ENCODE measurements at regions not wholly inside any gene's neighbourhood (a gene's known extent, or its start where the extent isn't known, plus 50 kb on each side); places are given as distances from the start of the nearest gene placed in this dataset.

DNA sequence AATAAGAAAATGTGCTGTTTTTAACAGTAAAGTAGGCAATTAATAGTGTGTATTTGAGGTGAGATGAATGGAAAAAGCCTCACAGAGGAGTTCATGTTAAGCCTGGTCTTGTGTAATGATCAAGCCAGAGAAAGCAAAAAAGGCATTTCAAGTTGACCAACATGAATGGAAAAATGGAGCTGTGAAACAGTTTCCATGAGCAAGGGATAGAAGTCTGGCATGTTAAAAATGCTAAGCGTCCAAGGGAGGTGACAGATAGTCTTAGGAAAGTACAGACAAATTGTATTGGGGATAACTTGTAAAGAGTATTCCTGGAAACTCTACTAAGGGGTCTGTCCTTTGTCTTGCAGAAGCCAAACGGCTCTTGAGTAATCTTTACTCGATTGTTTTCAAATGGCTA is 506.8 kb upstream of the ATXN8OS start:
- Histone ChIP-seq H3K36me3 (ENCODE audit: control insufficient read depth in 2 of 2, insufficient read depth in 1 of 2, low read length in 2 of 2) (no peaks in the 10 kb centered on the region), H3K4me1 (ENCODE audit: control insufficient read depth, insufficient read depth, low read length) (no peaks in the 10 kb centered on the region), H3K9me3 (ENCODE audit: control insufficient read depth, insufficient read depth, low read depth, low read length) (no peaks in the 10 kb centered on the region), H3K4me3 (ENCODE audit: low read depth, low read length) (no peak overlapping the region), H3K27ac (ENCODE audit: extremely low read depth, low read depth, low read length) (no peak overlapping the region)
- ChIA-PET POLR2A (no interaction called here), CTCF (no interaction called here)
- no peak for TF ChIP-seq ZNF146 (tag by site-specific recombination; IDR thresholded peaks at IDR 0.05)
- no peak for TF ChIP-seq ZNF701 (tag by site-specific recombination; IDR thresholded peaks at IDR 0.05)
- no peak for TF ChIP-seq ZNF600 (tag by site-specific recombination; IDR thresholded peaks at IDR 0.05)
- no peak for TF ChIP-seq ZNF660 (tag by site-specific recombination; IDR thresholded peaks at IDR 0.05)
- TF ChIP-seq ZNF311 (tag by site-specific recombination; IDR thresholded peaks at IDR 0.05; ENCODE audit: borderline replicate concordance): no peak
- TF ChIP-seq ZNF830 (tag by site-specific recombination; IDR thresholded peaks at IDR 0.05; ENCODE audit: low read depth): no peak
- TF ChIP-seq ZNF596 (tag by site-specific recombination; IDR thresholded peaks at IDR 0.05): no peak
- no peak for TF ChIP-seq ZNF560 (tag by site-specific recombination; IDR thresholded peaks at IDR 0.05; ENCODE audit: borderline replicate concordance)
- TF ChIP-seq RBAK (tag by site-specific recombination; IDR thresholded peaks at IDR 0.05): no peak
- no peak for TF ChIP-seq ZNF768 (tag by site-specific recombination; IDR thresholded peaks at IDR 0.05)
- no peak for TF ChIP-seq TCF7L2 (IDR thresholded peaks at IDR 0.05; ENCODE audit: borderline replicate concordance, low read depth, low read length)
- TF ChIP-seq ZNF132 (tag by site-specific recombination; IDR thresholded peaks at IDR 0.05; ENCODE audit: borderline replicate concordance): no peak
- TF ChIP-seq ZNF571 (tag by site-specific recombination; IDR thresholded peaks at IDR 0.05): no peak
- TF ChIP-seq GLI4 (tag by site-specific recombination; IDR thresholded peaks at IDR 0.05): no peak
- TF ChIP-seq, protein P1, sequence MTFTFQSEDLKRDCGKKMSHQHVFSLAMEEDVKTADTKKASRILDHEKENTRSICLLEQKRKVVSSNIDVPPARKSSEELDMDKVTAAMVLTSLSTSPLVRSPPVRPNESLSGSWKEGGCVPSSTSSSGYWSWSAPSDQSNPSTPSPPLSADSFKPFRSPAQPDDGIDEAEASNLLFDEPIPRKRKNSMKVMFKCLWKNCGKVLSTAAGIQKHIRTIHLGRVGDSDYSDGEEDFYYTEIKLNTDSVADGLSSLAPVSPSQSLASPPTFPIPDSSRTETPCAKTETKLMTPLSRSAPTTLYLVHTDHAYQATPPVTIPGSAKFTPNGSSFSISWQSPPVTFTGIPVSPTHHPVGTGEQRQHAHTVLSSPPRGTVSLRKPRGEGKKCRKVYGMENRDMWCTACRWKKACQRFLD (tag by site-specific recombination; IDR thresholded peaks at IDR 0.05): no peak
- no peak for TF ChIP-seq ZSCAN23 (tag by site-specific recombination; IDR thresholded peaks at IDR 0.05)
- no peak for TF ChIP-seq ZNF510 (tag by site-specific recombination; IDR thresholded peaks at IDR 0.05; ENCODE audit: insufficient replicate concordance)
- TF ChIP-seq ZNF202 (tag by site-specific recombination; IDR thresholded peaks at IDR 0.05; ENCODE audit: borderline replicate concordance): no peak
- TF ChIP-seq, protein P2, sequence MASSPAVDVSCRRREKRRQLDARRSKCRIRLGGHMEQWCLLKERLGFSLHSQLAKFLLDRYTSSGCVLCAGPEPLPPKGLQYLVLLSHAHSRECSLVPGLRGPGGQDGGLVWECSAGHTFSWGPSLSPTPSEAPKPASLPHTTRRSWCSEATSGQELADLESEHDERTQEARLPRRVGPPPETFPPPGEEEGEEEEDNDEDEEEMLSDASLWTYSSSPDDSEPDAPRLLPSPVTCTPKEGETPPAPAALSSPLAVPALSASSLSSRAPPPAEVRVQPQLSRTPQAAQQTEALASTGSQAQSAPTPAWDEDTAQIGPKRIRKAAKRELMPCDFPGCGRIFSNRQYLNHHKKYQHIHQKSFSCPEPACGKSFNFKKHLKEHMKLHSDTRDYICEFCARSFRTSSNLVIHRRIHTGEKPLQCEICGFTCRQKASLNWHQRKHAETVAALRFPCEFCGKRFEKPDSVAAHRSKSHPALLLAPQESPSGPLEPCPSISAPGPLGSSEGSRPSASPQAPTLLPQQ (tag by site-specific recombination; IDR thresholded peaks at IDR 0.05): no peak

DNA sequence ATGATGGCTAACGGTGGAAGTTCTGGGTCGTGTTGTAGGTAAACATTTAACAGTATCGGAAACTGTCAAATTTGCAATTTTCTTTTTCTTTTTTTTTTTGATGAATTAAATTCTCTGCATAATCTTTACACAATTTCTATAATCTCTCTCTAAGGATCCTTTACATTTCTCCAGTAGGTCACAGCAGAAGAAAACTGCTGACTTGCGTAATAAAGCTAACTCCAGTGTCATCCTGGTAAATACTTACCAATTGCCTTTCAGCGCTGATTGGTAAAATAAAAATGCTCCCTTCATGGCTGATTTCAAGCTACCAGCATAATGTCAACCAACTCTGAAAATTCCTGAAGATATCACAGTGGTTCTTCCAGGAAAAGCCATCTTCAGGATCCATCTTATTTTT is 510.5 kb upstream of the ATXN8OS start:
- Histone ChIP-seq H3K9me3 (ENCODE audit: control insufficient read depth, insufficient read depth, low read depth, low read length) (no peaks in the 10 kb centered on the region), H3K27ac (ENCODE audit: extremely low read depth, low read depth, low read length) (no peak overlapping the region), H3K4me3 (ENCODE audit: low read depth, low read length) (no peak overlapping the region), H3K4me1 (ENCODE audit: control insufficient read depth, insufficient read depth, low read length) (no peaks in the 10 kb centered on the region), H3K36me3 (ENCODE audit: control insufficient read depth in 2 of 2, insufficient read depth in 1 of 2, low read length in 2 of 2) (no peaks in the 10 kb centered on the region)
- CTCF ChIA-PET: interaction anchor here (0.6 kb wide), 1 partner anchor 186 kb away, joined by 4 read pairs; no protein-coding TSS in a partner anchor
- POLR2A ChIA-PET: no interaction called here
- TF ChIP-seq, protein P3, sequence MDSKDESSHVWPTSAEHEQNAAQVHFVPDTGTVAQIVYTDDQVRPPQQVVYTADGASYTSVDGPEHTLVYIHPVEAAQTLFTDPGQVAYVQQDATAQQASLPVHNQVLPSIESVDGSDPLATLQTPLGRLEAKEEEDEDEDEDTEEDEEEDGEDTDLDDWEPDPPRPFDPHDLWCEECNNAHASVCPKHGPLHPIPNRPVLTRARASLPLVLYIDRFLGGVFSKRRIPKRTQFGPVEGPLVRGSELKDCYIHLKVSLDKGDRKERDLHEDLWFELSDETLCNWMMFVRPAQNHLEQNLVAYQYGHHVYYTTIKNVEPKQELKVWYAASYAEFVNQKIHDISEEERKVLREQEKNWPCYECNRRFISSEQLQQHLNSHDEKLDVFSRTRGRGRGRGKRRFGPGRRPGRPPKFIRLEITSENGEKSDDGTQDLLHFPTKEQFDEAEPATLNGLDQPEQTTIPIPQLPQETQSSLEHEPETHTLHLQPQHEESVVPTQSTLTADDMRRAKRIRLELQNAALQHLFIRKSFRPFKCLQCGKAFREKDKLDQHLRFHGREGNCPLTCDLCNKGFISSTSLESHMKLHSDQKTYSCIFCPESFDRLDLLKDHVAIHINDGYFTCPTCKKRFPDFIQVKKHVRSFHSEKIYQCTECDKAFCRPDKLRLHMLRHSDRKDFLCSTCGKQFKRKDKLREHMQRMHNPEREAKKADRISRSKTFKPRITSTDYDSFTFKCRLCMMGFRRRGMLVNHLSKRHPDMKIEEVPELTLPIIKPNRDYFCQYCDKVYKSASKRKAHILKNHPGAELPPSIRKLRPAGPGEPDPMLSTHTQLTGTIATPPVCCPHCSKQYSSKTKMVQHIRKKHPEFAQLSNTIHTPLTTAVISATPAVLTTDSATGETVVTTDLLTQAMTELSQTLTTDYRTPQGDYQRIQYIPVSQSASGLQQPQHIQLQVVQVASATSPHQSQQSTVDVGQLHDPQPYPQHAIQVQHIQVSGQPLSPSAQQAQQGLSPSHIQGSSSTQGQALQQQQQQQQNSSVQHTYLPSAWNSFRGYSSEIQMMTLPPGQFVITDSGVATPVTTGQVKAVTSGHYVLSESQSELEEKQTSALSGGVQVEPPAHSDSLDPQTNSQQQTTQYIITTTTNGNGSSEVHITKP (tag by site-specific recombination; IDR thresholded peaks at IDR 0.05): no peak
- TF ChIP-seq ZNF138 (tag by site-specific recombination; IDR thresholded peaks at IDR 0.05; ENCODE audit: borderline replicate concordance) (no peak), ZNF155 (tag by site-specific recombination; IDR thresholded peaks at IDR 0.05) (no peak), ZNF629 (tag by site-specific recombination; IDR thresholded peaks at IDR 0.05) (no peak), ZNF19 (tag by site-specific recombination; IDR thresholded peaks at IDR 0.05; ENCODE audit: low read depth) (no peak), ZNF548 (tag by site-specific recombination; IDR thresholded peaks at IDR 0.05) (no peak), ZNF510 (tag by site-specific recombination; IDR thresholded peaks at IDR 0.05; ENCODE audit: insufficient replicate concordance) (no peak), ZNF544 (tag by site-specific recombination; IDR thresholded peaks at IDR 0.05) (no peak), ZNF670 (tag by site-specific recombination; IDR thresholded peaks at IDR 0.05; ENCODE audit: low read depth) (no peak), ZNF266 (tag by site-specific recombination; IDR thresholded peaks at IDR 0.05; ENCODE audit: low read depth) (no peak)
- TF ChIP-seq, protein P4, sequence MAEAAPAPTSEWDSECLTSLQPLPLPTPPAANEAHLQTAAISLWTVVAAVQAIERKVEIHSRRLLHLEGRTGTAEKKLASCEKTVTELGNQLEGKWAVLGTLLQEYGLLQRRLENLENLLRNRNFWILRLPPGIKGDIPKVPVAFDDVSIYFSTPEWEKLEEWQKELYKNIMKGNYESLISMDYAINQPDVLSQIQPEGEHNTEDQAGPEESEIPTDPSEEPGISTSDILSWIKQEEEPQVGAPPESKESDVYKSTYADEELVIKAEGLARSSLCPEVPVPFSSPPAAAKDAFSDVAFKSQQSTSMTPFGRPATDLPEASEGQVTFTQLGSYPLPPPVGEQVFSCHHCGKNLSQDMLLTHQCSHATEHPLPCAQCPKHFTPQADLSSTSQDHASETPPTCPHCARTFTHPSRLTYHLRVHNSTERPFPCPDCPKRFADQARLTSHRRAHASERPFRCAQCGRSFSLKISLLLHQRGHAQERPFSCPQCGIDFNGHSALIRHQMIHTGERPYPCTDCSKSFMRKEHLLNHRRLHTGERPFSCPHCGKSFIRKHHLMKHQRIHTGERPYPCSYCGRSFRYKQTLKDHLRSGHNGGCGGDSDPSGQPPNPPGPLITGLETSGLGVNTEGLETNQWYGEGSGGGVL (tag by site-specific recombination; IDR thresholded peaks at IDR 0.05): no peak
